ENCODE measurements at regions not wholly inside any gene's neighbourhood (a gene's known extent, or its start where the extent isn't known, plus 50 kb on each side); places are given as distances from the start of the nearest gene placed in this dataset.
"Not testable (repeated sequence)": the region's sequence is repeated elsewhere in the genome, so short reads cannot be mapped to it uniquely, and the experiment has no call there.

DNA sequence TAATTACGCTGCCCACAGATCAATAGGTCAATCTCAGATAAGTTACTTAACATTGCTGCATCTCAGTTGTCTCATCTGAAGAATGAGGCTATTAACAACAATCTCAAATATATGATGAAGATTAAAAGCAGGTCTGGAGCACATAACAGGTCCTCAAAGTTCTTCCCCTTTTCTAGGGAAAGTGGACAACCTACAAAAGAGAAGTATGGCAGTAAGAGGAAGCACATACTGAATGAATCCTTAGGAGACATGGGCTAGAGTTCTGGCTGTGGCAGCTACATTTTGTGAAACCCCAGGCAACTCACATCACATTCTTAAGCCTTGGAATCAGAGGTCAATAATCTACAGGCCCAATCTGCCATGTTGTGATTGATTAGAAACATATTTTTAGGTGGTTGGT is 180.6 kb downstream of the PCTP start:
- H3K4me3 ChIP-seq (ENCODE audit: low read depth, low read length): no peak overlapping the region
- TF ChIP-seq POLR2A (IDR thresholded peaks at IDR 0.05; ENCODE audit: extremely low read depth, insufficient read length) (no peak), MYC (IDR thresholded peaks at IDR 0.05; ENCODE audit: low read depth, low read length) (no peak)
- TF ChIP-seq, protein P1, sequence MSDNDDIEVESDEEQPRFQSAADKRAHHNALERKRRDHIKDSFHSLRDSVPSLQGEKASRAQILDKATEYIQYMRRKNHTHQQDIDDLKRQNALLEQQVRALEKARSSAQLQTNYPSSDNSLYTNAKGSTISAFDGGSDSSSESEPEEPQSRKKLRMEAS (IDR thresholded peaks at IDR 0.05; ENCODE audit: low read depth, low read length): no peak
- TF ChIP-seq, protein P2, sequence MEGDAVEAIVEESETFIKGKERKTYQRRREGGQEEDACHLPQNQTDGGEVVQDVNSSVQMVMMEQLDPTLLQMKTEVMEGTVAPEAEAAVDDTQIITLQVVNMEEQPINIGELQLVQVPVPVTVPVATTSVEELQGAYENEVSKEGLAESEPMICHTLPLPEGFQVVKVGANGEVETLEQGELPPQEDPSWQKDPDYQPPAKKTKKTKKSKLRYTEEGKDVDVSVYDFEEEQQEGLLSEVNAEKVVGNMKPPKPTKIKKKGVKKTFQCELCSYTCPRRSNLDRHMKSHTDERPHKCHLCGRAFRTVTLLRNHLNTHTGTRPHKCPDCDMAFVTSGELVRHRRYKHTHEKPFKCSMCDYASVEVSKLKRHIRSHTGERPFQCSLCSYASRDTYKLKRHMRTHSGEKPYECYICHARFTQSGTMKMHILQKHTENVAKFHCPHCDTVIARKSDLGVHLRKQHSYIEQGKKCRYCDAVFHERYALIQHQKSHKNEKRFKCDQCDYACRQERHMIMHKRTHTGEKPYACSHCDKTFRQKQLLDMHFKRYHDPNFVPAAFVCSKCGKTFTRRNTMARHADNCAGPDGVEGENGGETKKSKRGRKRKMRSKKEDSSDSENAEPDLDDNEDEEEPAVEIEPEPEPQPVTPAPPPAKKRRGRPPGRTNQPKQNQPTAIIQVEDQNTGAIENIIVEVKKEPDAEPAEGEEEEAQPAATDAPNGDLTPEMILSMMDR (IDR thresholded peaks at IDR 0.05; ENCODE audit: low read depth, low read length): no peak
- peak; percentile 55 for DNase-seq (ENCODE audit: low read depth)

DNA sequence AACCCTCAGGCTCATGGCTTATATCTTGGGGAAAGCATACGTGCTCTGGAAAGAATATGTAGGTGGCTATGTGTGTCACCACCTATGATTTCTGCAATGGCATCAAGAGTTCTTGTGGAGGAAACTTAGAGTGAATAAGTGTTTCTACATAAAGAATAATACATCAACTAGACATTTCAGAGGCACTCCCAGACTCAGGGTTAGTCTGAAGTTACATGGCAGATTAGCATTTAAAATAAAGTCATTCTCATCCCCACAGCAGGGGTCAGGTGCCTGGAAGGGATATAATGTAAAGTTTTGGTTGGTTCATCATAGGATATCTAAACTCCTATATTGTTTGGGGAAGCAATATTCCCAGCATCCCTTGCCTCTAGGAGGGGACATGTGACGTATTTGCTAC is 182.1 kb downstream of the PCTP start:
- TF ChIP-seq MYC (IDR thresholded peaks at IDR 0.05; ENCODE audit: low read depth, low read length) (no peak), POLR2A (IDR thresholded peaks at IDR 0.05; ENCODE audit: extremely low read depth, insufficient read length) (no peak)
- TF ChIP-seq, protein P2 (IDR thresholded peaks at IDR 0.05; ENCODE audit: low read depth, low read length): no peak
- TF ChIP-seq, protein P1 (IDR thresholded peaks at IDR 0.05; ENCODE audit: low read depth, low read length): no peak
- no peak for DNase-seq (ENCODE audit: low read depth)
- H3K4me3 ChIP-seq (ENCODE audit: low read depth, low read length): no peak overlapping the region

DNA sequence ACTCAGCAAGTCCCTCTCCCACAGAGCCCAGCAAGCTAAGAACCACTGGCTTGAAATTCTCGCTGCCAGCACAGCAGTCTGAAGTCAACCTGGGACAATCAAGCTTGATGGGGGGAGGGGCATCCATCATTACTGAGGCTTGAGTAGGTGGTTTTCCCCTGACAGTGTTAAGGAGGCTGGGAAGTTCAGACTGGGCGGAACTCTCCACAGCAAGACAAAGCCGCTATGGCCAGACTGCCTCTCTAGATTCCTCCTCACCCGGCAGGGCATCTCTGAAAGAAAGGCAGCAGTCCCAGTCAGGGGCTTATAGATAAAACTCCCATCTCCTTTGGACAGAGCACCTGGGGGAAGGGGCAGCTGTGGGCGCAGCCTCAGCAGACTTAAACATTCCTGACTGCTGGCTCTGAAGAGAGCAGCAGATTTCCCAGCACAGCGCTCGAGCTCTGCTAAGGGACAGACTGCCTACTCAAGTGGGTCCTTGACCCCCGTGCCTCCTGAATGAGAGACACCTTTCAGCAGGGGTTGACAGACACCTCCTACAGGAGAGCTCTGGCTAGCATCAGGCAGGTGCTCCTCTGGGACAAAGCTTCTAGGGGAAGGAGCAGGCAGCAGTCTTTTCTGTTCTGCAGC is 188.4 kb downstream of the PCTP start:
- DNase-seq (ENCODE audit: low read depth); H3K4me3 ChIP-seq (ENCODE audit: low read depth, low read length): not testable (repeated sequence)

DNA sequence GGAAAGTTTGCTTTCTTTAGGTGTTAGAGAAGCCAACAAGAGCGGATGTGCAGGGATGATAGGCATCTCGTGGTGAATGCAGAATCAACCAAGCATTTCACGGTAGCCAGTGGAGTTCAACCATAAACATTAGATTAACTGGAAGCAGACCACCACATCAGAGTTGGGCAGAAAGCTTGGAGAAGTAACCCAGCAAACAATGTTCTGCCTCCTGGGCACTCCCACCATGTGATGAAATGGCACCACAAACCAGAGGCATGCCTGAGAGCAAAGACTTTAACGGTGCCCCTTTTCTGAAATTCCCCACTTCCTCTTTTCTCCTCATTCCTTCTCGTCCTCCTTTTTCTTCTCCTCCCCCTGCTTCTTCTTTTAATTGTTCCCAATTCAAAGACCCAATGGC is 193.5 kb upstream of the ANKFN1 start:
- H3K4me3 ChIP-seq (ENCODE audit: low read depth, low read length): no peak overlapping the region
- TF ChIP-seq, protein P1 (IDR thresholded peaks at IDR 0.05; ENCODE audit: low read depth, low read length): 0 out of 2 replicates have a peak, but pooled peaks have one; percentile 53
- TF ChIP-seq, protein P2 (IDR thresholded peaks at IDR 0.05; ENCODE audit: low read depth, low read length): no peak
- TF ChIP-seq MYC (IDR thresholded peaks at IDR 0.05; ENCODE audit: low read depth, low read length): 0 out of 2 replicates have a peak, but pooled peaks have one; percentile 10
- peak; percentile 77 for DNase-seq (ENCODE audit: low read depth)

DNA sequence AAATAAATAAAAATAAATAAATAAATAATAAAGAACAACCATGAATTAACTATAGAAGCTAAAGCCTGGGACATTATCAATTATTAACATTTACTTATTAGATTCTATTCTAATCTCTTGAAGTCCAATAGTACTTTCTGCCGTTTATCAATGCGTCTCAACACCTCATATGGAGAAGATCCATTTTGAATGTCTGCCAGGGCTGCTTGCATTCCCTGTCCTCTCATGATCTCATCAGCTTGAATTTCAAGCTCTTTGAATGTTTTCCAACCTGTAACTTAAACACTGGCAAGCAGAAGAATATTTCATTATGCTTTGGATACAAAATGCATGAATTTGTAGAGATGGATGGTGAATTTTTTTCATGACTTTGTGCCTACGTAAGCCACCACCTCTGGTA is 191.9 kb upstream of the ANKFN1 start:
- no peak for DNase-seq (ENCODE audit: low read depth)
- TF ChIP-seq MYC (IDR thresholded peaks at IDR 0.05; ENCODE audit: low read depth, low read length) (no peak), POLR2A (IDR thresholded peaks at IDR 0.05; ENCODE audit: extremely low read depth, insufficient read length) (no peak)
- TF ChIP-seq, protein P1 (IDR thresholded peaks at IDR 0.05; ENCODE audit: low read depth, low read length): no peak
- TF ChIP-seq, protein P2 (IDR thresholded peaks at IDR 0.05; ENCODE audit: low read depth, low read length): no peak
- H3K4me3 ChIP-seq (ENCODE audit: low read depth, low read length): no peak overlapping the region

DNA sequence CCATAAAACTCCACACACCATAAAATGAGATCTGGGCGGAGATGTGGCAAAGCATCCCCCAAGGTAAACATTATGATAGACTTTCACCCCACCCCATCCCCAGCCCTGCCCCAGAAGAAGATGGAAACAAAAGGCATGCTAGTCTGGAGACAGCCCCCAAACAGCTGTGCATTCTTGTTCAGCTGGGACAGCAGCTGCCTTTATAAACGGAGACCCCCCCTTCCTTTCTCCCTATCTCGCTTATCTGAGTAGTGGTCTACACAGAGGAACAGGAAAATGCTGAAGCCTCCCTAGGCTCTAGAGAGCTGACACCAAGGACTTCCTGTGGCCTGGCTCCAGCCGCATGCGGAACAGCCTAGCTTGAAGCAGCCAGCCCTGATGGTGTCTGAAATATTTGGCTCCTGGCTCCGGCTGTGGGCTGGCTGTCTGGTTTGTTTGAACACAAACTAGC is 190.3 kb upstream of the ANKFN1 start:
- H3K4me3 ChIP-seq (ENCODE audit: low read depth, low read length): no peak overlapping the region
- no peak for TF ChIP-seq POLR2A (IDR thresholded peaks at IDR 0.05; ENCODE audit: extremely low read depth, insufficient read length)
- TF ChIP-seq MYC (IDR thresholded peaks at IDR 0.05; ENCODE audit: low read depth, low read length): no peak
- TF ChIP-seq, protein P2 (IDR thresholded peaks at IDR 0.05; ENCODE audit: low read depth, low read length): no peak
- TF ChIP-seq, protein P1 (IDR thresholded peaks at IDR 0.05; ENCODE audit: low read depth, low read length): no peak
- DNase-seq (ENCODE audit: low read depth): no peak
